ENCODE measurements at regions not wholly inside any gene's neighbourhood (a gene's known extent, or its start where the extent isn't known, plus 50 kb on each side); places are given as distances from the start of the nearest gene placed in this dataset.

- Histone ChIP-seq H3K4me2 (ENCODE audit: low read length) (no peak overlapping the region), H3K4me1 (ENCODE audit: control insufficient read depth in 1 of 2, insufficient read depth in 2 of 2, low read length in 2 of 2) (no peaks in the 10 kb centered on the region), H4K20me1 (ENCODE audit: insufficient read depth) (no peaks in the 10 kb centered on the region; the same call in 1 of the 2 replicates), H3K27me3 (ENCODE audit: insufficient read depth, low read length) (no peaks in the 10 kb centered on the region), H3K79me2 (ENCODE audit: insufficient read depth, low read length) (no peaks in the 10 kb centered on the region), H3K36me3 (ENCODE audit: control insufficient read depth in 1 of 2, insufficient read depth in 2 of 2, low read length in 2 of 2) (no peaks in the 10 kb centered on the region), H3K9me2 (ENCODE audit: insufficient read depth) (no peaks in the 10 kb centered on the region), H3K27ac (ENCODE audit: low read depth, low read length) (no peak overlapping the region), H2AFZ (ENCODE audit: low read depth, low read length, poor library complexity, severe bottlenecking) (no peak overlapping the region), H3K4me3 (replicated peaks in 1 of 2; ENCODE audit: low read depth in 1 of 2, low read length in 2 of 2) (no peak overlapping the region), H3K9me3 (ENCODE audit: control insufficient read depth in 1 of 2, insufficient read depth in 1 of 2, low read depth in 1 of 2, low read length in 2 of 2) (no peaks in the 10 kb centered on the region), H3K9ac (ENCODE audit: low read length) (no peak overlapping the region)
- TF ChIP-seq CBX3 (IDR thresholded peaks at IDR 0.05; ENCODE audit: low read depth) (no peak), YY1 (IDR thresholded peaks at IDR 0.05; ENCODE audit: extremely low read depth, insufficient replicate concordance, low read depth, low read length) (no peak), JUND (IDR thresholded peaks at IDR 0.05) (no peak), POLR2AphosphoS5 (IDR thresholded peaks at IDR 0.05; ENCODE audit: low read depth, low read length) (no peak), TCF7L2 (IDR thresholded peaks at IDR 0.05; ENCODE audit: borderline replicate concordance, extremely low read depth, insufficient read depth, insufficient read length) (no peak), EGR1 (IDR thresholded peaks at IDR 0.05; ENCODE audit: low read depth) (no peak), SP1 (IDR thresholded peaks at IDR 0.05; ENCODE audit: low read depth) (no peak), CTCF (IDR thresholded peaks at IDR 0.05 in 2 of 3, conservative IDR thresholded peaks at IDR 0.05 in 1 of 3; ENCODE audit: borderline replicate concordance in 1 of 3, insufficient read depth in 1 of 3, low read depth in 2 of 3, low read length in 2 of 3) (no peak), ZNF274 (IDR thresholded peaks at IDR 0.05; ENCODE audit: low read depth, low read length) (no peak)
- ChIA-PET POLR2A (no interaction called here), RAD21 (ENCODE audit: low non-redundant PET in 1 of 2, low total read pairs in 2 of 2, uncharacterized antibody in 2 of 2, unreplicated experiment in 2 of 2) (no interaction called here), CTCF (no interaction called here)
- no TSS peak for BruUV-seq (replicated peaks)
- intact Hi-C loops (cut with micrococcal nuclease), result no loop called here
- ATAC-seq (no peak), DNase-seq (ENCODE audit: low read depth, low spot score) (no peak)
These were observed 313.8 kb upstream of the NBEA start for GRCh38 chr13:34628209-34628682.

- intact Hi-C loops (cut with micrococcal nuclease), result no loop called here
- Histone ChIP-seq H3K27me3 (ENCODE audit: insufficient read depth, low read length) (no peaks in the 10 kb centered on the region), H3K4me3 (replicated peaks in 1 of 2; ENCODE audit: low read depth in 1 of 2, low read length in 2 of 2) (no peak overlapping the region), H3K9ac (ENCODE audit: low read length) (no peak overlapping the region), H3K36me3 (ENCODE audit: control insufficient read depth in 1 of 2, insufficient read depth in 2 of 2, low read length in 2 of 2) (no peaks in the 10 kb centered on the region), H3K9me3 (ENCODE audit: control insufficient read depth in 1 of 2, insufficient read depth in 1 of 2, low read depth in 1 of 2, low read length in 2 of 2) (no peaks in the 10 kb centered on the region), H3K4me1 (ENCODE audit: control insufficient read depth in 1 of 2, insufficient read depth in 2 of 2, low read length in 2 of 2) (no peaks in the 10 kb centered on the region), H3K9me2 (ENCODE audit: insufficient read depth) (no peaks in the 10 kb centered on the region), H3K27ac (ENCODE audit: low read depth, low read length) (no peak overlapping the region), H3K4me2 (ENCODE audit: low read length) (no peak overlapping the region), H3K79me2 (ENCODE audit: insufficient read depth, low read length) (no peaks in the 10 kb centered on the region), H4K20me1 (ENCODE audit: insufficient read depth) (no peaks in the 10 kb centered on the region), H2AFZ (ENCODE audit: low read depth, low read length, poor library complexity, severe bottlenecking) (no peak overlapping the region)
- ATAC-seq (no peak), DNase-seq (ENCODE audit: low read depth, low spot score) (no peak)
- POLR2A ChIA-PET, result no interaction called here
- BruUV-seq (replicated peaks), result no TSS peak
- RAD21 ChIA-PET (ENCODE audit: low non-redundant PET in 1 of 2, low total read pairs in 2 of 2, uncharacterized antibody in 2 of 2, unreplicated experiment in 2 of 2), result no interaction called here
- CTCF ChIA-PET, result no interaction called here
- no peak for TF ChIP-seq ZBTB33 (IDR thresholded peaks at IDR 0.05; ENCODE audit: extremely low read depth, insufficient replicate concordance, low read length)
- no peak for TF ChIP-seq CEBPB (IDR thresholded peaks at IDR 0.05; ENCODE audit: low read depth)
- TF ChIP-seq ATF3 (IDR thresholded peaks at IDR 0.05), result no peak
- no peak for TF ChIP-seq JUND (IDR thresholded peaks at IDR 0.05)
- TF ChIP-seq CTCF (IDR thresholded peaks at IDR 0.05 in 2 of 3, conservative IDR thresholded peaks at IDR 0.05 in 1 of 3; ENCODE audit: borderline replicate concordance in 1 of 3, insufficient read depth in 1 of 3, low read depth in 2 of 3, low read length in 2 of 3), result no peak
- TF ChIP-seq ZFX (IDR thresholded peaks at IDR 0.05), result no peak
- TF ChIP-seq POLR2A (IDR thresholded peaks at IDR 0.05; ENCODE audit: borderline replicate concordance, extremely low read depth, insufficient read depth, insufficient read length), result no peak
- no peak for TF ChIP-seq EZH2phosphoT487 (IDR thresholded peaks at IDR 0.05; ENCODE audit: borderline replicate concordance)
These were observed 307.6 kb upstream of the NBEA start for GRCh38 chr13:34634448-34634847.
